HG03045 (cell line): ENCODE measurements at regions not wholly inside any gene's neighbourhood (a gene's known extent, or its start where the extent isn't known, plus 50 kb on each side); places are given as distances from the start of the nearest gene placed in this dataset.

Experiments
- ATAC-seq: cut with Tn5 transposase; IDR thresholded peaks from one replicate; pipeline ENCODE4 v1.9.1; 2021; ENCODE audit warnings: mild to moderate bottlenecking, moderate library complexity; ENCODE audit not compliant: unreplicated experiment

- no peak for ATAC-seq
Measured at GRCh38 chr6:114403858-114404257, 61.0 kb upstream of the HS3ST5 start.

- ATAC-seq, result no peak
Measured at GRCh38 chr6:114398481-114398880, 55.7 kb upstream of the HS3ST5 start.
